SK-N-SH (cell line): ENCODE measurements at regions not wholly inside any gene's neighbourhood (a gene's known extent, or its start where the extent isn't known, plus 50 kb on each side); places are given as distances from the start of the nearest gene placed in this dataset.

ENCODE experiments used
- CTCF ChIA-PET: fragments of 300-600, 350-600 bp; formaldehyde crosslinking; extraction: SDS; loops from one replicate; lab custom pipeline; 2021; lab: Yijun Ruan, JAX
- POLR2A ChIA-PET: fragments of 350-600 bp; sonication (Branson Sonifier 250); formaldehyde crosslinking; extraction: SDS; loops from one replicate; lab custom pipeline; 2020; ENCODE audit warnings: antibody characterized with exemption, inconsistent platforms; lab: Yijun Ruan, JAX
- DNase-seq: peaks from one replicate; pipeline ENCODE4 v3.0.0; 2012
- H2AFZ ChIP-seq: fragments of 200-600 bp; sonication (generic); 2 replicates; pipeline ENCODE4 v1.8.1; 2016; ENCODE audit warnings: antibody characterized with exemption, mild to moderate bottlenecking, low read depth
- H3F3A ChIP-seq: fragments of 200-600 bp; sonication (generic); replicated peaks from 2 replicates; pipeline ENCODE3; 2016; ENCODE audit warnings: antibody characterized with exemption, mild to moderate bottlenecking; ENCODE audit not compliant: insufficient read depth
- H3K27ac ChIP-seq, 2 experiments: fragments of 200-500 bp in 1 of 2; fragments of 200-600 bp in 1 of 2; sonication (Bioruptor generic) in 1 of 2; sonication (generic), shearing (Covaris generic) in 1 of 2; 2 replicates each; pipeline versions ENCODE4 v1.5.1 to v1.6.1; 2014 to 2016; ENCODE audit warnings: low read depth in 2 of 2, inconsistent platforms in 1 of 2, low read length in 1 of 2, mild to moderate bottlenecking in 1 of 2, mixed read lengths in 1 of 2
- H3K27me3 ChIP-seq: fragments of 200-600 bp; sonication (generic), shearing (Covaris generic); 2 replicates; pipeline ENCODE4 v1.6.1; 2016; ENCODE audit warnings: mixed run types; ENCODE audit not compliant: insufficient read depth
- H3K36me3 ChIP-seq, 2 experiments: fragments of 200-500 bp in 1 of 2; fragments of 200-600 bp in 1 of 2; sonication (Bioruptor generic) in 1 of 2; sonication (generic) in 1 of 2; replicated peaks in 1 of 2; 2 replicates each; pipeline versions ENCODE3 to v1.5.1; 2014 to 2016; ENCODE audit warnings: low read length in 1 of 2, mild to moderate bottlenecking in 1 of 2; ENCODE audit not compliant: insufficient read depth in 2 of 2, control insufficient read depth in 1 of 2
- H3K4me1 ChIP-seq, 2 experiments: fragments of 200-500 bp in 1 of 2; fragments of 200-600 bp in 1 of 2; sonication (Bioruptor generic) in 1 of 2; sonication (generic), shearing (Covaris generic) in 1 of 2; 2 replicates each; pipeline versions ENCODE4 v1.5.1 to v1.6.1; 2014 to 2016; ENCODE audit warnings: low read depth in 1 of 2, low read length in 1 of 2, mixed run types in 1 of 2; ENCODE audit not compliant: insufficient read depth in 2 of 2, control insufficient read depth in 1 of 2
- H3K4me2 ChIP-seq: fragments of 200-600 bp; sonication (generic), shearing (Covaris generic); 2 replicates; pipeline ENCODE4 v1.6.1; 2017; ENCODE audit warnings: mixed run types
- H3K4me3 ChIP-seq, 2 experiments: fragments of 200-500 bp in 1 of 2; fragments of 200-600 bp in 1 of 2; sonication (Bioruptor generic) in 1 of 2; sonication (generic), shearing (Covaris generic) in 1 of 2; 2 replicates each; pipeline versions ENCODE4 v1.5.1 to v1.8.1; 2014 to 2016; ENCODE audit warnings: low read depth in 2 of 2, inconsistent platforms in 1 of 2, low read length in 1 of 2, mild to moderate bottlenecking in 1 of 2, mixed read lengths in 1 of 2, moderate library complexity in 1 of 2
- H3K79me2 ChIP-seq: fragments of 200-600 bp; sonication (generic); 2 replicates; pipeline ENCODE4 v1.8.1; 2017; ENCODE audit warnings: mild to moderate bottlenecking; ENCODE audit not compliant: insufficient read depth
- H3K9ac ChIP-seq: fragments of 200-600 bp; sonication (generic); 2 replicates; pipeline ENCODE4 v1.6.1; 2017; ENCODE audit warnings: mixed run types
- H3K9me2 ChIP-seq: fragments of 200-600 bp; sonication (generic); 2 replicates; pipeline ENCODE4 v1.6.1; 2017; ENCODE audit warnings: mixed run types
- H3K9me3 ChIP-seq: fragments of 200-600 bp; sonication (generic); 2 replicates; pipeline ENCODE4 v1.6.1; 2017; ENCODE audit warnings: mixed run types, mild to moderate bottlenecking, moderate library complexity
- H4K20me1 ChIP-seq: fragments of 200-600 bp; sonication (generic); 2 replicates; pipeline ENCODE4 v1.6.1; 2017; ENCODE audit warnings: mild to moderate bottlenecking, mixed run types; ENCODE audit not compliant: insufficient read depth
- EZH2phosphoT487 ChIP-seq: fragments of 200-600 bp; sonication (generic); IDR thresholded peaks from 2 replicates; pipeline ENCODE4 v1.6.1; 2017; ENCODE audit warnings: low read depth, mixed run types, mild to moderate bottlenecking, antibody characterized with exemption, moderate library complexity, borderline replicate concordance
- IRF3 ChIP-seq: fragments of 150-350 bp; IDR thresholded peaks from 2 replicates; pipeline ENCODE4 v1.6.1; 2016; ENCODE audit warnings: mild to moderate bottlenecking, low read depth, low read length
- MEF2A ChIP-seq: IDR thresholded peaks from 2 replicates; pipeline ENCODE4 v1.4.0; 2012; ENCODE audit warnings: low read depth, borderline replicate concordance
- MXI1 ChIP-seq: IDR thresholded peaks from 2 replicates; pipeline ENCODE4 v1.6.1; 2012; ENCODE audit warnings: mild to moderate bottlenecking, low read depth, low read length, improper control_type of control experiment
- PBX3 ChIP-seq: IDR thresholded peaks from 2 replicates; pipeline ENCODE4; 2012
- REST ChIP-seq: IDR thresholded peaks from 2 replicates; pipeline ENCODE4 v1.6.1; 2012; ENCODE audit warnings: mild to moderate bottlenecking, low read depth, low read length, moderate library complexity
- RFX5 ChIP-seq: IDR thresholded peaks from 2 replicates; pipeline ENCODE4 v1.6.1; 2012; ENCODE audit warnings: mild to moderate bottlenecking, improper control_type of control experiment, low read length
- TCF12 ChIP-seq: IDR thresholded peaks from 2 replicates; pipeline ENCODE4 v1.4.0; 2012
- TEAD4 ChIP-seq: IDR thresholded peaks from 2 replicates; pipeline ENCODE4 v1.4.0; 2012; ENCODE audit warnings: mild to moderate bottlenecking, borderline replicate concordance; ENCODE audit not compliant: insufficient read depth
- USF1 ChIP-seq: IDR thresholded peaks from 2 replicates; pipeline ENCODE4 v1.4.0; 2012; ENCODE audit warnings: low read depth, borderline replicate concordance
- YY1 ChIP-seq: IDR thresholded peaks from 2 replicates; pipeline ENCODE4 v1.4.0; 2012; ENCODE audit warnings: low read depth, mild to moderate bottlenecking
- WGBS: methylation state at CpG from one replicate; pipeline ENCODE4 v1.1.6; 2017; ENCODE audit warnings: low lambda C conversion rate; 5-methylcytosine and 5-hydroxymethylcytosine counted together

GRCh38 chr22:48941903-48942575, 885.6 kb downstream of the BRD1 start:
- no peaks in the 10 kb centered on the region for H4K20me1 ChIP-seq
- H2AFZ ChIP-seq = no peak overlapping the region
- POLR2A ChIA-PET = no interaction called here
- no peaks in the 10 kb centered on the region for H3K79me2 ChIP-seq
- no peaks in the 10 kb centered on the region for H3K36me3 ChIP-seq
- H3K27me3 ChIP-seq = no peaks in the 10 kb centered on the region; the same call in 1 of the 2 replicates
- no peaks in the 10 kb centered on the region for H3F3A ChIP-seq
- H3K9me3 ChIP-seq = no peaks in the 10 kb centered on the region
- WGBS = 23% methylated on average over 3 of the region's 12 CpGs
- CTCF ChIA-PET = interaction anchor here (0.8 to 1.0 kb wide), 2 partner anchors 83 to 363 kb away, joined by 3 to 4 read pairs; no protein-coding TSS in a partner anchor
- no peak overlapping the region for H3K9ac ChIP-seq
- no peaks in the 10 kb centered on the region for H3K9me2 ChIP-seq
- no peak overlapping the region for H3K4me3 ChIP-seq
- TF ChIP-seq TEAD4 = no peak
- no peak for TF ChIP-seq IRF3
- no peak for TF ChIP-seq MEF2A
- TF ChIP-seq YY1 = no peak
- TF ChIP-seq USF1 = no peak
- no peak for TF ChIP-seq RFX5
- no peak for TF ChIP-seq PBX3
- no peak for TF ChIP-seq TCF12
- TF ChIP-seq REST = no peak
- no peak for TF ChIP-seq MXI1
- no peak for TF ChIP-seq EZH2phosphoT487
- TF ChIP-seq, all 33 proteins: peak for 0
- Histone ChIP-seq H3K27ac (no peak overlapping the region), H3K4me1 (peaks cover 0 to 3% of the 10 kb centered on the region in 2 experiments; a peak in 1 of 4 replicates), H3K4me2 (no peak overlapping the region)
- DNase-seq = no peak
